HCT116 (cell line): ENCODE measurements at regions not wholly inside any gene's neighbourhood (a gene's known extent, or its start where the extent isn't known, plus 50 kb on each side); places are given as distances from the start of the nearest gene placed in this dataset.

Experiments
- ATF3 ChIP-seq: IDR thresholded peaks from 2 replicates; pipeline ENCODE4 v1.6.1; 2012
- CTCF ChIP-seq, 3 experiments: fragments of 200-600 bp in 1 of 3; sonication (generic) in 1 of 3; IDR thresholded peaks in 2 of 3; conservative IDR thresholded peaks in 1 of 3; 2 replicates each; pipeline ENCODE4 v1.5.1; 2012 to 2017; ENCODE audit warnings: low read depth in 2 of 3, low read length in 2 of 3, antibody characterized with exemption in 1 of 3, borderline replicate concordance in 1 of 3, control low read depth in 1 of 3, mild to moderate bottlenecking in 1 of 3, mixed read lengths in 1 of 3, mixed run types in 1 of 3, moderate library complexity in 1 of 3; ENCODE audit not compliant: insufficient read depth in 1 of 3
- EZH2 ChIP-seq: fragments of 200-600 bp; sonication (generic); IDR thresholded peaks from 2 replicates; pipeline ENCODE4 v1.6.1; 2017; ENCODE audit warnings: antibody characterized with exemption, mixed run types
- EZH2phosphoT487 ChIP-seq: fragments of 200-600 bp; IDR thresholded peaks from 2 replicates; pipeline ENCODE4 v1.6.1; 2018; ENCODE audit warnings: antibody characterized with exemption, borderline replicate concordance
- JUND ChIP-seq: IDR thresholded peaks from 2 replicates; pipeline ENCODE4 v1.6.1; 2012
- POLR2A ChIP-seq: IDR thresholded peaks from 2 replicates; pipeline ENCODE4 v1.7.0; 2011; ENCODE audit warnings: borderline replicate concordance; ENCODE audit not compliant: insufficient read depth, insufficient read length; ENCODE audit errors: extremely low read depth
- POLR2AphosphoS5 ChIP-seq: IDR thresholded peaks from 2 replicates; pipeline ENCODE4 v1.6.1; 2011; ENCODE audit warnings: mild to moderate bottlenecking, low read depth, low read length, moderate library complexity
- RAD21 ChIP-seq: IDR thresholded peaks from 2 replicates; pipeline ENCODE4 v1.6.1; 2012; ENCODE audit warnings: low read depth, mild to moderate bottlenecking
- SIN3A ChIP-seq: IDR thresholded peaks from 2 replicates; pipeline ENCODE4 v1.6.1; 2012; ENCODE audit warnings: low read depth
- YY1 ChIP-seq: IDR thresholded peaks from 2 replicates; pipeline ENCODE4 v1.6.1; 2011; ENCODE audit warnings: low read length, low read depth, moderate library complexity, mild to moderate bottlenecking; ENCODE audit not compliant: insufficient replicate concordance; ENCODE audit errors: extremely low read depth
- ZBTB33 ChIP-seq: IDR thresholded peaks from 2 replicates; pipeline ENCODE4 v1.6.1; 2011; ENCODE audit warnings: mild to moderate bottlenecking, low read length, moderate library complexity; ENCODE audit not compliant: insufficient replicate concordance; ENCODE audit errors: extremely low read depth
- ZFX ChIP-seq: fragments of 450-650 bp; IDR thresholded peaks from 2 replicates; pipeline ENCODE4 v1.6.1; 2017

- TF ChIP-seq EZH2 = no peak
- no peak for TF ChIP-seq CTCF (IDR thresholded peaks at IDR 0.05 in 2 of 3, conservative IDR thresholded peaks at IDR 0.05 in 1 of 3; ENCODE audit: borderline replicate concordance in 1 of 3, insufficient read depth in 1 of 3, low read depth in 2 of 3, low read length in 2 of 3)
- no peak for TF ChIP-seq POLR2AphosphoS5
- no peak for TF ChIP-seq YY1
- no peak for TF ChIP-seq RAD21
- TF ChIP-seq POLR2A = no peak
- TF ChIP-seq SIN3A = no peak
- no peak for TF ChIP-seq EZH2phosphoT487
- no peak for TF ChIP-seq ZBTB33
- TF ChIP-seq JUND = no peak
- TF ChIP-seq ZFX = no peak
- TF ChIP-seq ATF3 = no peak
These were observed 193.9 kb downstream of the SNX19 start for GRCh38 chr11:130722401-130722800.
